SK-N-MC (cell line): ENCODE measurements at regions not wholly inside any gene's neighbourhood (a gene's known extent, or its start where the extent isn't known, plus 50 kb on each side); places are given as distances from the start of the nearest gene placed in this dataset.
"Not testable (repeated sequence)": the region's sequence is repeated elsewhere in the genome, so short reads cannot be mapped to it uniquely, and the experiment has no call there.

Experiments used
- DNase-seq: peaks from one replicate; pipeline ENCODE4 v3.0.0-alpha.2; 2011; ENCODE audit warnings: low read depth, low spot score
- H3K27ac ChIP-seq: fragments of 200-600 bp; sonication (generic); 2 replicates; pipeline ENCODE4 v1.5.1; 2016; ENCODE audit warnings: mixed run types
- H3K36me3 ChIP-seq: fragments of 200-600 bp; sonication (generic); 2 replicates; pipeline ENCODE4 v1.6.1; 2017; ENCODE audit warnings: antibody characterized with exemption, low read length, mixed read lengths; ENCODE audit not compliant: insufficient read depth
- H3K4me3 ChIP-seq: fragments of 200-600 bp; sonication (generic); 2 replicates; pipeline ENCODE4 v1.5.1; 2016
- H3K9ac ChIP-seq: fragments of 200-600 bp; sonication (generic); 2 replicates; pipeline ENCODE4 v1.8.0; 2017; ENCODE audit warnings: mixed run types, mixed read lengths; ENCODE audit not compliant: insufficient read length
- H3K9me3 ChIP-seq: fragments of 200-600 bp; sonication (generic); 2 replicates; pipeline ENCODE4 v1.6.1; 2017; ENCODE audit warnings: low read depth, mild to moderate bottlenecking, antibody characterized with exemption, low read length, moderate library complexity, mixed read lengths
- EZH2 ChIP-seq: fragments of 200-600 bp; sonication (generic); IDR thresholded peaks from one replicate; pipeline ENCODE4 v1.6.1; 2017; ENCODE audit warnings: antibody characterized with exemption
- FOXP2 ChIP-seq: optimal IDR thresholded peaks from 2 replicates; pipeline ENCODE3; 2011; ENCODE audit warnings: mild to moderate bottlenecking, moderate library complexity; ENCODE audit not compliant: insufficient read depth; ENCODE audit errors: extremely low read length, control extremely low read depth
- POLR2AphosphoS5 ChIP-seq: IDR thresholded peaks from 2 replicates; pipeline ENCODE4 v1.6.1; 2012; ENCODE audit warnings: mild to moderate bottlenecking, low read depth, low read length, borderline replicate concordance

DNA sequence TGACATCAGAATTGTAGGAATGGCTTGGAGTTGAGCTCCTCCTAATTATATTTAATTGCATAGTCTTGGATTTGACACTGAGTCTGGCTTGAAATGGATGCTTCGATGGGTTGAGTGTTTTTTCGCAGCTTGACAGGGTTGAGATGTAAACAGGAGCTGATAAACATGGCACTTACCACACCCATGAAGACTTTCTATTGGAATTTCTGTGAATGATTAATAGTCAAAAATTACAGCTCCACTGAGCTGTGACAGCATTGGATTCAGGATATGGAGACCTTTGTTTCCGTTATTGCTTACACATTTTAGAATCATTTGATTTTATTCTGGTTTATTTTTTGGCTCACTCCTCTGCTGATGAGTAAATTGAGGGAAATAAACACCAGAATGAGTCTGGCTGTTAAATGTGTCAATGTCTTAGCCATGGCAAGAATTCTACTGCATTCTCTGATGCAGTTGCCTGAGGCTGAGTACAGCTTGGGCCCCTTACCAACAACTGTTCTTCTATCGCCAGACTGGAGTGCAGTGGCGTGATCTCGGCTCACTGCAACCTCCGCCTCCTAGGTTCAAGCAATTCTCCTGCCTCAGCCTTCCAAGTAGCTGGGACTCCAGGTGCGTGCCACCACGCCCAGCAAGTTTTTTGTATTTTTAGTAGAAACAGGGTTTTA lies 128.1 kb upstream of the DOK5 start:
- H3K9ac ChIP-seq, result no peak overlapping the region
- no peaks in the 10 kb centered on the region for H3K9me3 ChIP-seq
- no peak overlapping the region for H3K27ac ChIP-seq
- no peak for DNase-seq
- no peaks in the 10 kb centered on the region for H3K36me3 ChIP-seq
- no peak overlapping the region for H3K4me3 ChIP-seq
- TF ChIP-seq FOXP2 (no peak), EZH2 (no peak), POLR2AphosphoS5 (no peak)

DNA sequence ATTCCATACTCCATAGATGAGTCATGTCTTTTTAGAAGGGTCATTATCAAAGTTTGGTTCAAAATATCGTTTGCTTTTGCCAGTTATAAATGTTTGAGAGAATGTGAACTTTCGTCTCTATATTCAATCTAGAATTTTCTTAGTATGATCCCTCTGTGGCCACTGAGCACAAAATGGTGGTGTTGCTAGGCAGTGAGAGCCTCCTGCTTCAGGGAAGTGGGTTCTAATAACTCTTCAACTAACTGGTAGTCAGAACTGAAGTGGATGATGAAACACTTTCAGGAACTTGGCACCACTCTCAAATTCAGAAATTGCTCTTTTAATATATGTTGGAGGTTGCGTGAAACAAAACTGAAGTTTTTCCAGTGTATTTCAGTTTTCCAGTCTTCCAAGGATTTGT lies 125.0 kb upstream of the DOK5 start:
- DNase-seq, result no peak
- peak overlapping the region; percentile 40; the same call in 1 of the 2 replicates for H3K27ac ChIP-seq
- H3K36me3 ChIP-seq, result no peaks in the 10 kb centered on the region
- no peak overlapping the region for H3K9ac ChIP-seq
- no peaks in the 10 kb centered on the region for H3K9me3 ChIP-seq
- TF ChIP-seq POLR2AphosphoS5 (no peak), EZH2 (no peak), FOXP2 (no peak)
- no peak overlapping the region for H3K4me3 ChIP-seq

DNA sequence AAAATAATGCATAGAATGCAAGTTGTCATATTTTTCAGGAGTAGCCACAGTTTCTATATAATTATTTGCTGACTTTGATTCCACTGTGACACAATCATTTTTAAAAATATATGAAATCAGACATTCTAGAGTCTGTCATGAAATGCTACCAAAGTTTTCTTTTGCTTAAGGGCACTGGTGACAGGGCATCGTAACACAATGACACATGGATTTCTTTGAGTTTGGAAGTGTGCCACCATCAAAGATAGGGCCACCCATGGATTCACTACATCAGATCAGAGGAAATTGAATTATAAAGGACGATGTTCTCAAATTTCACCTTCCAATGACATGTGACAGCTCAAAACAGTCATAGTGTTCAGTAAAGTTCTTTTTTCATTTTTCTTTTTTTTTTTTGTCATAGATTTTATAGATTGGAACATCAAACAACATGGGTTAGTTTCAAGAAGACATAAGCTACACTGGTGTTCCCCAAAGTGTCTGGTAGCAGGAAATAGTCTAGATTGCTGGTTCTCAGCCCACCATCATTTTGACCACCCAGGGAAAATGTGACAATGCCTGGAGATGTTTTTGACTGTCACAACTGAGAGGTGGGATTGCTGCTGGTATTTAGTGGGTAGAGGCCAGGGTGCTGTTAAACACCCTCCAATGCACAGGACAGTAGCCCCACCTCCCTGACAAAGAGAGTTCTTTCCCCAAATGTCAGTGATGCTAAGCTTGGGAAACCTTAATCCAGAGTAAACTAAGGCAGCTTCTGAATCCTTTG lies 123.8 kb upstream of the DOK5 start:
- H3K36me3 ChIP-seq, result no peaks in the 10 kb centered on the region
- TF ChIP-seq FOXP2 (no peak), EZH2 (no peak), POLR2AphosphoS5 (no peak)
- no peaks in the 10 kb centered on the region for H3K9me3 ChIP-seq
- H3K4me3 ChIP-seq, result no peak overlapping the region
- no peak overlapping the region for H3K9ac ChIP-seq
- peak overlapping the region; percentile 68; the same call in 1 of the 2 replicates for H3K27ac ChIP-seq
- no peak for DNase-seq

DNA sequence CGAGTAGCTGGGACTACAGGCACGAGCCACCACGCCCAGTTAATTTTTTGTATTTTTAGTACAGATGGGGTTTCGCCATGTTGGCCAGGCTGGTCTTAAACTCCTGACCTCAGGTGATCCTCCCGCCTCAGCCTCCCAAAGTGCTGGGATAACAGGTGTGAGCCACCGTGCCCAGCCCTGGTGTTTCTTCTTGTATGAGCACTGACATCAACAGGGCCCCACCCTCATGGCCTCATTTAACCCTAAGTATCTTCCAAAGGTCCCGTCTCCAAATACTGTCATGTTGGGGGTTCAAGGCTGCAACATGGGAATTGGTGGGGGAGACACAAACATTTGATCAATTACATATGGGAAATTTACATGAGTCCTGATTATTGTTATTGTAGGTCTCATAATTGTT lies 122.9 kb upstream of the DOK5 start:
- not testable (repeated sequence) for H3K9me3 ChIP-seq, H3K4me3 ChIP-seq, H3K36me3 ChIP-seq, DNase-seq, H3K9ac ChIP-seq, H3K27ac ChIP-seq

DNA sequence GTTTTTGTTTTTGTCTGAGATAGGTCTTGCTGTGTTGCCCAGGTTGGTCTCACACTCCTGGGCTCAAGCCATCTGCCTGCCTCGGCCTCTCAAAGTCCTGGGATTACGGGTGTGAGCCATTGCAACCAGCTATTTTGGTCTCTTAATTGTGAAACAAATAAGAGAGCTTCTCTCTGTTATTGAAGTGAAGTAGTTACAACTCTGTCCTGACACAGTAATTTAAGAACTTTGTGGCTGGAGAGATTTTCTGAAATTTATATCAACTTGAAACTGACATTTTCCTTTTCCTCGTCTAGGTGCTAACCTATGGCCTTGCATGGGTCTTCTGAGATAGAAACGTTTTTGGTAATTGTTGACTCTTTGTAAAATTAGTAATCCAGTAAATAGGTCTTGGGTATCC lies 122.1 kb upstream of the DOK5 start:
- H3K36me3 ChIP-seq, result no peaks in the 10 kb centered on the region

DNA sequence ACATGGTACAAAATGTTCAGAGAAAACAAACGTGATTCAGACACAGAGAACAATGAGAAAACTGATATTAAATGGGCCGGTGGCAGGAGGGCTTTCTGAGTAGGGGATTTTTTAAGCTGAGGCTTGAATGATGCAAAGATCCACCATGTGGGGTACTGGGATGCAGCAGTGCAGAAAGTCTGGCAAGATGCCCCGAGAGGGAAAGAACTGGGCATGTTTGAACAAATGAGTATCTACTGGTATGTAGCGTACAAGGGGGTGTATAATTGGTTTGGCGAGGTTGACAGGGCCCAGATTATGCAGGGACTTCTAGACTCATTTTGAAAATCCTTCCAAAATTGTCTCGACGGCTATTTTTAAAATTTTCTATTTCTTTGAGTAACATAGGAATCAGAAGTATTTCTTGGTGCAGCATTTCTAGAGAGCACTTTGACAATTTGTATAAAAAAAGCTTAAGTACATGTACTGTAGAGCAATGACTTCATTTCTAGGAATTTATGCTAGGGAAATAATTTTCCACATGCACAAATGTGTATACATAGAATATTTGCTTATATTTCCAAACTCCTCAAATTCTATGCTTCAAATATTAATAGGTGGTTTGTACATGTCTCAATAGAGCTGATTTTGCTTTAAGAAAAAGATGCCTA lies 119.6 kb upstream of the DOK5 start:
- TF ChIP-seq FOXP2, result no peak
- TF ChIP-seq EZH2, result no peak
- no peak for TF ChIP-seq POLR2AphosphoS5
- no peaks in the 10 kb centered on the region for H3K9me3 ChIP-seq
- DNase-seq, result no peak
- H3K4me3 ChIP-seq, result no peak overlapping the region
- no peaks in the 10 kb centered on the region for H3K36me3 ChIP-seq
- H3K27ac ChIP-seq, result no peak overlapping the region
- no peak overlapping the region for H3K9ac ChIP-seq

More for the DNA sequence above, 122.1 kb upstream of the DOK5 start:
- TF ChIP-seq FOXP2 (no peak), POLR2AphosphoS5 (no peak), EZH2 (no peak)
- no peak for DNase-seq
- H3K9me3 ChIP-seq, result no peaks in the 10 kb centered on the region
- no peak overlapping the region for H3K9ac ChIP-seq
- H3K27ac ChIP-seq, result no peak overlapping the region
- H3K4me3 ChIP-seq, result no peak overlapping the region

DNA sequence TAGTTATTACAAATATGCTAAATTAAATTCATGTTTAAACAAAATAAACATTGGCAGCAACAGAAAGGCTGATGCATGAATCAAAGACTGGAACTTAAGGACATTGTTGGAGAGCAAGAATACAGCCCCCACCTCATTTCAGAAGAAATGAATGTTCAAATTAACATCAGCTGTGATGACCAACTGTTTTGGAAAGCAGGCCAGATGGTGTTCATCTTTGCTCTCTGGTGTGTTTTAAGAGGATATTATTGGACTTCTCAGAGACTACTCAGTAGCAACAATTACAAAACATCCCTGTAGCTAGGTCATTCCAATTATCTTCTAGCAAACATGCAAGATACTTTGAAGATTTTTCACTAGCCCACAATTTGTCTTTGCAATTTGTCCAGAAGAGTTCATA lies 118.6 kb upstream of the DOK5 start:
- no peak for DNase-seq
- no peak overlapping the region for H3K4me3 ChIP-seq

DNA sequence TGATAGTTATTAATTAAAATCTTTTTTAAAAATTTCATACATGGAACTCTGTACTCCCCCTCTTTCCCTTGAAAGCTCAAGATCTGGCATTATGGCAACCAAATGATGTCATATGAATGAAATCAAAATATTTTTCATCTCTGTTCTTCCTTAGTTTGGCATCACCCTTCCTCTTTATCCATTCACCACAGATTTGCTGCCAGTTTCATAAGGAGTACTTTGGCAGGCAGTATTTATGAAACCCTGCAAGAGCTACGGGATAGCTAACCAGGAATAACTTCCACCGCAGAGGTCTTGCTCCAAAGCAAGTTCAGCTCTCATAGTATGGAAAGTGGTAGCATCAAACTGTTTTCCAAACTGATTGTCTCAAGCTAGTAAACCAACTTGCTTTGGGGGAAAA lies 113.9 kb upstream of the DOK5 start:
- no peak for TF ChIP-seq POLR2AphosphoS5
- no peak for TF ChIP-seq EZH2
- TF ChIP-seq FOXP2, result no peak
- Histone ChIP-seq H3K27ac (no peak overlapping the region), H3K9ac (no peak overlapping the region), H3K9me3 (no peaks in the 10 kb centered on the region), H3K4me3 (no peak overlapping the region), H3K36me3 (no peaks in the 10 kb centered on the region)
- DNase-seq, result no peak

More for the DNA sequence above, 118.6 kb upstream of the DOK5 start:
- no peaks in the 10 kb centered on the region for H3K9me3 ChIP-seq
- no peak overlapping the region for H3K27ac ChIP-seq
- TF ChIP-seq POLR2AphosphoS5, result no peak
- H3K36me3 ChIP-seq, result no peaks in the 10 kb centered on the region
- no peak overlapping the region for H3K9ac ChIP-seq
